ENCODE measurements at regions not wholly inside any gene's neighbourhood (a gene's known extent, or its start where the extent isn't known, plus 50 kb on each side); places are given as distances from the start of the nearest gene placed in this dataset.
"Not testable (repeated sequence)": the region's sequence is repeated elsewhere in the genome, so short reads cannot be mapped to it uniquely, and the experiment has no call there.

DNA sequence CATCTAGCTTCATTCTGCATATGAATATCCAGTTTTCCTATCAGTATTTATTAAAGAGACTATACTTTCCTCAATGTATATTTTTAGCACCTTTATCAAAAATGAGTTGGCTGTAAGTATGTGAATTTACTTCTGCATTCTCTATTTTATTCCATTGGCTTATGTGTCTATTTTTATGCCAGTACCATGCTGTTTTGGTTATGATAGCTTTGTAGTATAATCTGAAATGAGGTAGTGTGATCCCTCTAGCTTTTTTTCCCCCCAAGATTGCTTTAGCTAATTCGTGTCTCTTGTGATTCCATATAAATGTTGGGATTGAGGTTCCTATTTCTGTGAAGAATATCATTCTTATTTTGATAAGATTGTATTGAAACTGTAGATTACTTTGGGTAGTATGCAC lies 469.1 kb upstream of the MAP3K7 start:
- H3K9me3 ChIP-seq (ENCODE audit: control insufficient read depth in 4 of 4, low read length in 3 of 4), result peaks cover 0 to 8% (median 1%) of the 10 kb centered on the region in 4 donors
- TF ChIP-seq FOXA1 (IDR thresholded peaks at IDR 0.05), result no peak
- no peak for TF ChIP-seq EGR1 (IDR thresholded peaks at IDR 0.05; ENCODE audit: low read depth in 2 of 2)
- TF ChIP-seq HNF4A (conservative IDR thresholded peaks at IDR 0.05), result no peak
- TF ChIP-seq, protein P1, sequence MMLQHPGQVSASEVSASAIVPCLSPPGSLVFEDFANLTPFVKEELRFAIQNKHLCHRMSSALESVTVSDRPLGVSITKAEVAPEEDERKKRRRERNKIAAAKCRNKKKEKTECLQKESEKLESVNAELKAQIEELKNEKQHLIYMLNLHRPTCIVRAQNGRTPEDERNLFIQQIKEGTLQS (IDR thresholded peaks at IDR 0.05), result no peak
- TF ChIP-seq MAX (IDR thresholded peaks at IDR 0.05), result no peak
- no peak for TF ChIP-seq GABPA (IDR thresholded peaks at IDR 0.05 in 1 of 2, conservative IDR thresholded peaks at IDR 0.05 in 1 of 2)
- no peak for TF ChIP-seq TAF1 (conservative IDR thresholded peaks at IDR 0.05)
- no peak for TF ChIP-seq CTCF (IDR thresholded peaks at IDR 0.05; ENCODE audit: low read depth, low read length, missing input control)
- TF ChIP-seq JUND (IDR thresholded peaks at IDR 0.05), result no peak
- no peak for TF ChIP-seq FOXA2 (IDR thresholded peaks at IDR 0.05)
- TF ChIP-seq RAD21 (IDR thresholded peaks at IDR 0.05), result no peak
- no peak for TF ChIP-seq ZBTB33 (IDR thresholded peaks at IDR 0.05)
- TF ChIP-seq NR2F2 (IDR thresholded peaks at IDR 0.05), result no peak
- no peak for TF ChIP-seq SP1 (IDR thresholded peaks at IDR 0.05)
- TF ChIP-seq YY1 (IDR thresholded peaks at IDR 0.05), result no peak
- WGBS, result 29% methylated on average over 1 of the region's 1 CpG
- no peaks in the 10 kb centered on the region for H3K4me1 ChIP-seq (ENCODE audit: control insufficient read depth in 4 of 4, insufficient read depth in 4 of 4, low read length in 3 of 4)
- no peaks in the 10 kb centered on the region for H3K36me3 ChIP-seq (ENCODE audit: control insufficient read depth in 4 of 4, insufficient read depth in 3 of 4, low read depth in 1 of 4, low read length in 3 of 4)
- no peak for DNase-seq (ENCODE audit: low spot score)
- no peak overlapping the region for H3K27ac ChIP-seq (ENCODE audit: low read depth in 1 of 2, low read length in 2 of 2)
- no peak overlapping the region for H3K4me3 ChIP-seq (ENCODE audit: low read depth in 1 of 3, low read length in 3 of 3)
- no peak overlapping the region for H3K9ac ChIP-seq (ENCODE audit: low read depth in 1 of 2, low read length in 2 of 2)
- no peaks in the 10 kb centered on the region for H3K27me3 ChIP-seq (ENCODE audit: control insufficient read depth in 4 of 4, insufficient read depth in 4 of 4, low read length in 3 of 4)

GRCh38 chr6:91052473-91053450 lies 465.9 kb upstream of the MAP3K7 start:
- not testable (repeated sequence) for H3K36me3 ChIP-seq (ENCODE audit: control insufficient read depth in 4 of 4, insufficient read depth in 3 of 4, low read depth in 1 of 4, low read length in 3 of 4); H3K4me3 ChIP-seq (ENCODE audit: low read depth in 1 of 3, low read length in 3 of 3); H3K27ac ChIP-seq (ENCODE audit: low read depth in 1 of 2, low read length in 2 of 2); DNase-seq (ENCODE audit: low spot score); H3K27me3 ChIP-seq (ENCODE audit: control insufficient read depth in 4 of 4, insufficient read depth in 4 of 4, low read length in 3 of 4); H3K9me3 ChIP-seq (ENCODE audit: control insufficient read depth in 4 of 4, low read length in 3 of 4); H3K4me1 ChIP-seq (ENCODE audit: control insufficient read depth in 4 of 4, insufficient read depth in 4 of 4, low read length in 3 of 4); H3K9ac ChIP-seq (ENCODE audit: low read depth in 1 of 2, low read length in 2 of 2)
- 89% methylated on average over 29 of the region's 33 CpGs for WGBS

Data from liver (tissue), 8 donors.